ENCODE measurements at regions not wholly inside any gene's neighbourhood (a gene's known extent, or its start where the extent isn't known, plus 50 kb on each side); places are given as distances from the start of the nearest gene placed in this dataset.
"Not testable (repeated sequence)": the region's sequence is repeated elsewhere in the genome, so short reads cannot be mapped to it uniquely, and the experiment has no call there.

GRCh38 chr6:68080074-68080473 is 555.0 kb upstream of the ADGRB3 start:
- DNase-seq (ENCODE audit: low spot score in 2 of 2) (no peak), FAIRE-seq (no peak)

- peak; percentile 54 for FAIRE-seq
- DNase-seq (ENCODE audit: low spot score in 2 of 2) = no peak
Measured at GRCh38 chr6:68077661-68078060, 557.4 kb upstream of the ADGRB3 start.

GRCh38 chr6:68071740-68072139 is 563.3 kb upstream of the ADGRB3 start:
- no peak for FAIRE-seq
- DNase-seq (ENCODE audit: low spot score in 2 of 2) = no peak

GRCh38 chr6:68069921-68070710 is 565.0 kb upstream of the ADGRB3 start:
- no peak for FAIRE-seq
- no peak for DNase-seq (ENCODE audit: low spot score in 2 of 2)

GRCh38 chr6:68059899-68060298 is 575.2 kb upstream of the ADGRB3 start:
- FAIRE-seq = no peak
- no peak for DNase-seq (ENCODE audit: low spot score in 2 of 2)

GRCh38 chr6:68059261-68059660 is 575.8 kb upstream of the ADGRB3 start:
- FAIRE-seq (no peak), DNase-seq (ENCODE audit: low spot score in 2 of 2) (no peak)

- FAIRE-seq; DNase-seq (ENCODE audit: low spot score in 2 of 2): not testable (repeated sequence)
Measured at GRCh38 chr6:68056596-68056995, 578.5 kb upstream of the ADGRB3 start.

GRCh38 chr6:68054756-68055155 is 580.3 kb upstream of the ADGRB3 start:
- DNase-seq (ENCODE audit: low spot score in 2 of 2) (no peak), FAIRE-seq (no peak)

- FAIRE-seq = no peak
- no peak for DNase-seq (ENCODE audit: low spot score in 2 of 2)
Measured at GRCh38 chr6:68053805-68054373, 581.2 kb upstream of the ADGRB3 start.

- DNase-seq (ENCODE audit: low spot score in 2 of 2) (no peak), FAIRE-seq (no peak)
Measured at GRCh38 chr6:68052234-68052633, 582.8 kb upstream of the ADGRB3 start.

GRCh38 chr6:68049562-68049961 is 585.5 kb upstream of the ADGRB3 start:
- DNase-seq (ENCODE audit: low spot score in 2 of 2) (no peak), FAIRE-seq (no peak)

GRCh38 chr6:68046756-68047155 is 588.3 kb upstream of the ADGRB3 start:
- no peak for FAIRE-seq
- DNase-seq (ENCODE audit: low spot score in 2 of 2) = no peak

GRCh38 chr6:68046302-68046701 is 588.8 kb upstream of the ADGRB3 start:
- DNase-seq (ENCODE audit: low spot score in 2 of 2) (no peak), FAIRE-seq (no peak)

GRCh38 chr6:68045193-68045592 is 589.9 kb upstream of the ADGRB3 start:
- no peak for DNase-seq (ENCODE audit: low spot score in 2 of 2)
- FAIRE-seq = no peak

- no peak for DNase-seq (ENCODE audit: low spot score in 2 of 2)
- no peak for FAIRE-seq
Measured at GRCh38 chr6:68044264-68044663, 590.8 kb upstream of the ADGRB3 start.

GRCh38 chr6:68043122-68043398 is 592.0 kb upstream of the ADGRB3 start:
- DNase-seq (ENCODE audit: low spot score in 2 of 2) (no peak), FAIRE-seq (no peak)

GRCh38 chr6:68042339-68043121 is 592.6 kb upstream of the ADGRB3 start:
- DNase-seq (ENCODE audit: low spot score in 2 of 2) = no peak
- no peak for FAIRE-seq

- FAIRE-seq (no peak), DNase-seq (ENCODE audit: low spot score in 2 of 2) (no peak)
Measured at GRCh38 chr6:68040780-68041179, 594.3 kb upstream of the ADGRB3 start.

- FAIRE-seq = no peak
- DNase-seq (ENCODE audit: low spot score in 2 of 2) = no peak
Measured at GRCh38 chr6:68040312-68040778, 594.7 kb upstream of the ADGRB3 start.

GRCh38 chr6:68039641-68040311 is 595.3 kb upstream of the ADGRB3 start:
- DNase-seq (ENCODE audit: low spot score in 2 of 2) = no peak
- FAIRE-seq = no peak

GRCh38 chr6:68038815-68039408 is 596.2 kb upstream of the ADGRB3 start:
- FAIRE-seq (no peak), DNase-seq (ENCODE audit: low spot score in 2 of 2) (no peak)
